SU-DHL-6 (cell line): ENCODE measurements at regions not wholly inside any gene's neighbourhood (a gene's known extent, or its start where the extent isn't known, plus 50 kb on each side); places are given as distances from the start of the nearest gene placed in this dataset.

Experiments used
- H2AFZ ChIP-seq: fragments of 200-600 bp; sonication (generic); 2 replicates; pipeline ENCODE4 v1.6.1; 2014; ENCODE audit warnings: low read depth, mild to moderate bottlenecking, moderate library complexity, mixed read lengths, antibody characterized with exemption, low read length; ENCODE audit not compliant: severe bottlenecking
- H3F3A ChIP-seq: fragments of 200-600 bp; shearing (Covaris generic); 2 replicates; pipeline ENCODE4 v1.6.0; 2016; ENCODE audit warnings: antibody characterized with exemption, mild to moderate bottlenecking; ENCODE audit not compliant: insufficient read depth
- H3K27ac ChIP-seq: fragments of 200-600 bp; sonication (generic); 2 replicates; pipeline ENCODE4 v1.5.1; 2016; ENCODE audit warnings: low read depth, mild to moderate bottlenecking, low read length, moderate library complexity, mixed read lengths
- H3K27me3 ChIP-seq: fragments of 200-600 bp; sonication (generic), shearing (Covaris generic); 2 replicates; pipeline ENCODE4 v1.6.0; 2014; ENCODE audit warnings: mild to moderate bottlenecking, low read length
- H3K36me3 ChIP-seq: fragments of 200-600 bp; sonication (generic); 2 replicates; pipeline ENCODE4 v1.6.1; 2014; ENCODE audit warnings: mild to moderate bottlenecking, low read length, mixed read lengths
- H3K4me2 ChIP-seq: fragments of 300-600, 200-600 bp; shearing (Covaris generic), sonication (generic); 2 replicates; pipeline ENCODE4 v1.6.0; 2014; ENCODE audit warnings: low read length, low read depth, mild to moderate bottlenecking; ENCODE audit not compliant: poor library complexity, severe bottlenecking
- H3K4me3 ChIP-seq: fragments of 200-600 bp; sonication (generic); 2 replicates; pipeline ENCODE4 v1.5.1; 2014; ENCODE audit warnings: antibody characterized with exemption, low read length, mild to moderate bottlenecking, mixed read lengths; ENCODE audit not compliant: insufficient read depth, poor library complexity, severe bottlenecking
- H3K79me2 ChIP-seq: fragments of 200-600 bp; sonication (generic); 2 replicates; pipeline ENCODE4 v1.6.1; 2014; ENCODE audit warnings: mild to moderate bottlenecking, low read length, moderate library complexity; ENCODE audit not compliant: insufficient read depth
- H3K9ac ChIP-seq: fragments of 200-600 bp; sonication (generic); 2 replicates; pipeline ENCODE4 v1.7.0; 2014; ENCODE audit warnings: mild to moderate bottlenecking, low read length
- H3K9me2 ChIP-seq: fragments of 200-600 bp; sonication (generic); replicated peaks from 2 replicates; pipeline ENCODE4 v1.6.1; 2014; ENCODE audit warnings: low read length; ENCODE audit not compliant: insufficient read depth
- H3K9me3 ChIP-seq: fragments of 200-600 bp; sonication (generic); 2 replicates; pipeline ENCODE4 v1.6.1; 2014; ENCODE audit warnings: low read length, mixed read lengths; ENCODE audit not compliant: insufficient read depth
- H4K20me1 ChIP-seq: fragments of 200-600 bp; sonication (generic); 2 replicates; pipeline ENCODE4 v1.6.1; 2014; ENCODE audit warnings: low read depth, mild to moderate bottlenecking, antibody characterized with exemption, low read length, moderate library complexity, mixed read lengths
- CTCF ChIP-seq: fragments of 200-600 bp; sonication (generic); IDR thresholded peaks from one replicate; pipeline ENCODE4 v1.5.1; 2017; ENCODE audit warnings: antibody characterized with exemption, mild to moderate bottlenecking, low read length, moderate library complexity; ENCODE audit not compliant: insufficient read depth, poor library complexity, severe bottlenecking
- EZH2phosphoT487 ChIP-seq: fragments of 200-600 bp; sonication (generic), shearing (Covaris generic); conservative IDR thresholded peaks from 2 replicates; pipeline ENCODE4 v1.6.1; 2018; ENCODE audit warnings: mild to moderate bottlenecking, antibody characterized with exemption, low read length, moderate library complexity, mixed read lengths

- no peaks in the 10 kb centered on the region for H3K9me3 ChIP-seq
- no peaks in the 10 kb centered on the region for H3K9me2 ChIP-seq
- no peak overlapping the region for H2AFZ ChIP-seq
- H3K27me3 ChIP-seq = no peaks in the 10 kb centered on the region
- no peak overlapping the region for H3K27ac ChIP-seq
- no peak overlapping the region for H3K9ac ChIP-seq
- H4K20me1 ChIP-seq = no peaks in the 10 kb centered on the region
- no peak overlapping the region for H3K4me2 ChIP-seq
- no peaks in the 10 kb centered on the region for H3K79me2 ChIP-seq
- no peaks in the 10 kb centered on the region for H3K36me3 ChIP-seq
- TF ChIP-seq CTCF (no peak), EZH2phosphoT487 (no peak)
- H3F3A ChIP-seq = no peaks in the 10 kb centered on the region
- H3K4me3 ChIP-seq = no peak overlapping the region
Measured at GRCh38 chr1:5596651-5597050, 395.6 kb downstream of the NPHP4 start.

GRCh38 chr1:5595531-5596170, 396.6 kb downstream of the NPHP4 start:
- Histone ChIP-seq H3K27me3 (no peaks in the 10 kb centered on the region), H3K4me2 (no peak overlapping the region), H4K20me1 (no peaks in the 10 kb centered on the region), H3K27ac (no peak overlapping the region), H3K36me3 (no peaks in the 10 kb centered on the region), H3K9ac (no peak overlapping the region), H3K9me2 (no peaks in the 10 kb centered on the region), H3F3A (no peaks in the 10 kb centered on the region), H3K9me3 (no peaks in the 10 kb centered on the region), H2AFZ (no peak overlapping the region), H3K79me2 (no peaks in the 10 kb centered on the region), H3K4me3 (no peak overlapping the region)
- TF ChIP-seq EZH2phosphoT487 (no peak), CTCF (no peak)

- Histone ChIP-seq H3K4me3 (no peak overlapping the region), H3K36me3 (no peaks in the 10 kb centered on the region), H3F3A (no peaks in the 10 kb centered on the region), H3K9me3 (no peaks in the 10 kb centered on the region), H3K9ac (no peak overlapping the region), H3K27me3 (no peaks in the 10 kb centered on the region), H3K4me2 (no peak overlapping the region), H3K9me2 (no peaks in the 10 kb centered on the region), H3K79me2 (no peaks in the 10 kb centered on the region), H2AFZ (no peak overlapping the region), H3K27ac (no peak overlapping the region), H4K20me1 (no peaks in the 10 kb centered on the region)
- TF ChIP-seq EZH2phosphoT487 (no peak), CTCF (no peak)
Measured at GRCh38 chr1:5594056-5594956, 397.9 kb downstream of the NPHP4 start.
